B cell (primary cell): ENCODE measurements at regions not wholly inside any gene's neighbourhood (a gene's known extent, or its start where the extent isn't known, plus 50 kb on each side); places are given as distances from the start of the nearest gene placed in this dataset.

Experiments used
- EZH2 ChIP-seq: IDR thresholded peaks from 2 replicates; pipeline ENCODE4 v1.6.1; 2012; ENCODE audit warnings: borderline replicate concordance, low read depth, mild to moderate bottlenecking, moderate library complexity, low read length; ENCODE audit not compliant: insufficient read depth, poor library complexity, severe bottlenecking
- TF ChIP-seq, protein P1 (sequence below): fragments of 200-600 bp; IDR thresholded peaks from one replicate; pipeline ENCODE4 v1.8.0; 2022; ENCODE audit warnings: antibody characterized with exemption, mild to moderate bottlenecking

DNA sequence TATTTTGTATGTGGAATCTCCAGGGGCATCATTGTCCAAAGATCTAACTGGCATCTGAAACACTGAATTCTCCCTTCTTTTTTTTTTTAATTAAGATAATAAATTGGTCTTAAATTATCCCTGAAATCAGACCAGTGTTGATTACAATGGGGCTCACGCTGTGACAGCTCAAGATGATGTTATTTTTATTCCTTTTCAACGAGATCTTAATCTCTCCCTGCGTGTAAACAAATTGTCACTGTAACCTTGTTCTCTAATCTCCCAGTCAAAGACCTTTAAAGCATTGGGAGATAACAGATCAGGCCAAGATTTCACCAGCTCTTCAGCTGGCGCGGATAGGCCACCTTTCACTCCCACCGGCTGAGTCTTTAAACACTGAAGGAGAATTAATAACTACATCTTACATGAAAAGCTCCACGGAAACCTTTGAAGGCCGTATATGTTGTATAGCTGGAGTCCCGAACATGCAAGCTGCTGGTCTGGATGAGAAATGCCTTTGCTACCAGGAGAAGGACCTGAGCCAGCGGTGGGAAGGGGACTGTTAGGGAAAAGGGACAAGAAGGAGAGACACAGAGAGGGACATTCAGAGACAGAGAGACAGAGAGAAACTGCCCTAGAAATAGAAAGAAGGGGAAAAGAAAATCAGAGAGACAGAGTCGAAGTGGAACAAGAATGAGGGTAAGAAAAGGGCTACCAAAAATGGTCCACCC lies 418.8 kb upstream of the NR2F2 start:
- TF ChIP-seq, protein P1, sequence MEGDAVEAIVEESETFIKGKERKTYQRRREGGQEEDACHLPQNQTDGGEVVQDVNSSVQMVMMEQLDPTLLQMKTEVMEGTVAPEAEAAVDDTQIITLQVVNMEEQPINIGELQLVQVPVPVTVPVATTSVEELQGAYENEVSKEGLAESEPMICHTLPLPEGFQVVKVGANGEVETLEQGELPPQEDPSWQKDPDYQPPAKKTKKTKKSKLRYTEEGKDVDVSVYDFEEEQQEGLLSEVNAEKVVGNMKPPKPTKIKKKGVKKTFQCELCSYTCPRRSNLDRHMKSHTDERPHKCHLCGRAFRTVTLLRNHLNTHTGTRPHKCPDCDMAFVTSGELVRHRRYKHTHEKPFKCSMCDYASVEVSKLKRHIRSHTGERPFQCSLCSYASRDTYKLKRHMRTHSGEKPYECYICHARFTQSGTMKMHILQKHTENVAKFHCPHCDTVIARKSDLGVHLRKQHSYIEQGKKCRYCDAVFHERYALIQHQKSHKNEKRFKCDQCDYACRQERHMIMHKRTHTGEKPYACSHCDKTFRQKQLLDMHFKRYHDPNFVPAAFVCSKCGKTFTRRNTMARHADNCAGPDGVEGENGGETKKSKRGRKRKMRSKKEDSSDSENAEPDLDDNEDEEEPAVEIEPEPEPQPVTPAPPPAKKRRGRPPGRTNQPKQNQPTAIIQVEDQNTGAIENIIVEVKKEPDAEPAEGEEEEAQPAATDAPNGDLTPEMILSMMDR = no peak
- no peak for TF ChIP-seq EZH2
